T-helper 2 cell treated with Interferon-gamma antibody and Interleukin-4, amounts not matched to agents 5 μg/mL and 100 μg/mL, for 36 hours (primary cell): ENCODE measurements at regions not wholly inside any gene's neighbourhood (a gene's known extent, or its start where the extent isn't known, plus 50 kb on each side); places are given as distances from the start of the nearest gene placed in this dataset.

Source experiments
- DNase-seq: peaks from one replicate; pipeline ENCODE4 v3.0.0; 2021; ENCODE audit warnings: low spot score
- H3K27ac Mint-ChIP-seq: one replicate; pipeline ENCODE4 v1.8.0; 2021; ENCODE audit warnings: mild to moderate bottlenecking, mixed read lengths
- H3K27me3 Mint-ChIP-seq: one replicate; pipeline ENCODE4 v1.8.0; 2021; ENCODE audit warnings: low read depth, mixed read lengths
- H3K36me3 Mint-ChIP-seq: one replicate; pipeline ENCODE4 v1.8.0; 2021; ENCODE audit warnings: low read depth, mixed read lengths
- H3K4me1 Mint-ChIP-seq: one replicate; pipeline ENCODE4 v1.8.0; 2021; ENCODE audit warnings: low read depth, mixed read lengths
- H3K4me3 Mint-ChIP-seq: one replicate; pipeline ENCODE4 v1.8.0; 2022; ENCODE audit warnings: mild to moderate bottlenecking, moderate library complexity, mixed read lengths
- H3K9me3 Mint-ChIP-seq: one replicate; pipeline ENCODE4 v1.8.0; 2021; ENCODE audit warnings: mixed read lengths

GRCh38 chr12:107235600-107235999 lies 142.3 kb upstream of the CRY1 start:
- H3K4me3 Mint-ChIP-seq = no peak overlapping the region
- peaks cover 16% of the 10 kb centered on the region for H3K27me3 Mint-ChIP-seq
- H3K9me3 Mint-ChIP-seq = no peaks in the 10 kb centered on the region

GRCh38 chr12:107236824-107237511 lies 143.6 kb upstream of the CRY1 start:
- H3K27me3 Mint-ChIP-seq = peaks cover 22% of the 10 kb centered on the region
- no peaks in the 10 kb centered on the region for H3K36me3 Mint-ChIP-seq
- H3K4me3 Mint-ChIP-seq = no peak overlapping the region
- no peaks in the 10 kb centered on the region for H3K9me3 Mint-ChIP-seq
- no peak for DNase-seq
- H3K4me1 Mint-ChIP-seq = peaks cover 5% of the 10 kb centered on the region
- no peak overlapping the region for H3K27ac Mint-ChIP-seq

More at GRCh38 chr12:107235600-107235999, 142.3 kb upstream of the CRY1 start:
- no peak for DNase-seq
- H3K4me1 Mint-ChIP-seq = peaks cover 5% of the 10 kb centered on the region
- no peaks in the 10 kb centered on the region for H3K36me3 Mint-ChIP-seq
- no peak overlapping the region for H3K27ac Mint-ChIP-seq

GRCh38 chr12:107238296-107238695 lies 144.9 kb upstream of the CRY1 start:
- no peak for DNase-seq
- Mint-ChIP-seq H3K27ac (no peak overlapping the region), H3K4me1 (peaks cover 5% of the 10 kb centered on the region), H3K4me3 (no peak overlapping the region), H3K9me3 (no peaks in the 10 kb centered on the region), H3K27me3 (peaks cover 25% of the 10 kb centered on the region), H3K36me3 (no peaks in the 10 kb centered on the region)

- Mint-ChIP-seq H3K4me3 (no peak overlapping the region), H3K27me3 (peaks cover 26% of the 10 kb centered on the region), H3K9me3 (no peaks in the 10 kb centered on the region), H3K36me3 (no peaks in the 10 kb centered on the region), H3K27ac (no peak overlapping the region), H3K4me1 (peaks cover 5% of the 10 kb centered on the region)
- no peak for DNase-seq
Observed at GRCh38 chr12:107241411-107241810, 148.1 kb upstream of the CRY1 start.

GRCh38 chr12:107242189-107242588 lies 148.8 kb upstream of the CRY1 start:
- no peak overlapping the region for H3K27ac Mint-ChIP-seq
- no peak overlapping the region for H3K4me3 Mint-ChIP-seq
- H3K4me1 Mint-ChIP-seq = peaks cover 1% of the 10 kb centered on the region
- no peak for DNase-seq
- no peaks in the 10 kb centered on the region for H3K36me3 Mint-ChIP-seq
- H3K27me3 Mint-ChIP-seq = peaks cover 22% of the 10 kb centered on the region
- no peaks in the 10 kb centered on the region for H3K9me3 Mint-ChIP-seq

- no peak for DNase-seq
- H3K4me3 Mint-ChIP-seq = no peak overlapping the region
- no peak overlapping the region for H3K27ac Mint-ChIP-seq
- no peaks in the 10 kb centered on the region for H3K36me3 Mint-ChIP-seq
- H3K9me3 Mint-ChIP-seq = no peaks in the 10 kb centered on the region
- peaks cover 22% of the 10 kb centered on the region for H3K27me3 Mint-ChIP-seq
- no peaks in the 10 kb centered on the region for H3K4me1 Mint-ChIP-seq
Observed at GRCh38 chr12:107243341-107243740, 150.0 kb upstream of the CRY1 start.

- Mint-ChIP-seq H3K27ac (no peak overlapping the region), H3K36me3 (no peaks in the 10 kb centered on the region), H3K4me1 (no peaks in the 10 kb centered on the region), H3K4me3 (no peak overlapping the region), H3K27me3 (peaks cover 18% of the 10 kb centered on the region), H3K9me3 (no peaks in the 10 kb centered on the region)
- DNase-seq = no peak
Observed at GRCh38 chr12:107244584-107244983, 151.2 kb upstream of the CRY1 start.

GRCh38 chr12:107247650-107248049 lies 154.3 kb upstream of the CRY1 start:
- H3K27me3 Mint-ChIP-seq = peaks cover 9% of the 10 kb centered on the region
- no peaks in the 10 kb centered on the region for H3K9me3 Mint-ChIP-seq
- H3K4me3 Mint-ChIP-seq = no peak overlapping the region
- DNase-seq = no peak
- H3K4me1 Mint-ChIP-seq = no peaks in the 10 kb centered on the region
- H3K27ac Mint-ChIP-seq = no peak overlapping the region
- no peaks in the 10 kb centered on the region for H3K36me3 Mint-ChIP-seq

GRCh38 chr12:107248187-107248586 lies 154.8 kb upstream of the CRY1 start:
- peaks cover 8% of the 10 kb centered on the region for H3K27me3 Mint-ChIP-seq
- no peak overlapping the region for H3K27ac Mint-ChIP-seq
- H3K4me3 Mint-ChIP-seq = no peak overlapping the region
- no peaks in the 10 kb centered on the region for H3K9me3 Mint-ChIP-seq
- no peaks in the 10 kb centered on the region for H3K36me3 Mint-ChIP-seq
- no peaks in the 10 kb centered on the region for H3K4me1 Mint-ChIP-seq
- no peak for DNase-seq

- H3K27me3 Mint-ChIP-seq = peaks cover 14% of the 10 kb centered on the region
- H3K36me3 Mint-ChIP-seq = no peaks in the 10 kb centered on the region
- no peak overlapping the region for H3K4me3 Mint-ChIP-seq
- no peak for DNase-seq
- H3K27ac Mint-ChIP-seq = no peak overlapping the region
- no peaks in the 10 kb centered on the region for H3K9me3 Mint-ChIP-seq
- H3K4me1 Mint-ChIP-seq = no peaks in the 10 kb centered on the region
Observed at GRCh38 chr12:107251288-107251687, 157.9 kb upstream of the CRY1 start.

GRCh38 chr12:107253361-107253760 lies 160.0 kb upstream of the CRY1 start:
- no peaks in the 10 kb centered on the region for H3K4me1 Mint-ChIP-seq
- DNase-seq = no peak
- peaks cover 18% of the 10 kb centered on the region for H3K27me3 Mint-ChIP-seq
- H3K27ac Mint-ChIP-seq = no peak overlapping the region
- H3K4me3 Mint-ChIP-seq = no peak overlapping the region
- H3K36me3 Mint-ChIP-seq = no peaks in the 10 kb centered on the region
- no peaks in the 10 kb centered on the region for H3K9me3 Mint-ChIP-seq

GRCh38 chr12:107254258-107254856 lies 161.0 kb upstream of the CRY1 start:
- Mint-ChIP-seq H3K9me3 (no peaks in the 10 kb centered on the region), H3K4me1 (no peaks in the 10 kb centered on the region), H3K36me3 (no peaks in the 10 kb centered on the region), H3K27ac (no peak overlapping the region), H3K4me3 (no peak overlapping the region), H3K27me3 (peaks cover 18% of the 10 kb centered on the region)
- DNase-seq = no peak

GRCh38 chr12:107258780-107259179 lies 165.4 kb upstream of the CRY1 start:
- H3K4me1 Mint-ChIP-seq = no peaks in the 10 kb centered on the region
- H3K27me3 Mint-ChIP-seq = peaks cover 25% of the 10 kb centered on the region

GRCh38 chr12:107263980-107264379 lies 170.6 kb upstream of the CRY1 start:
- Mint-ChIP-seq H3K9me3 (no peaks in the 10 kb centered on the region), H3K36me3 (no peaks in the 10 kb centered on the region), H3K4me1 (no peaks in the 10 kb centered on the region), H3K27me3 (peaks cover 14% of the 10 kb centered on the region), H3K4me3 (no peak overlapping the region), H3K27ac (no peak overlapping the region)
- DNase-seq = no peak

More at GRCh38 chr12:107258780-107259179, 165.4 kb upstream of the CRY1 start:
- Mint-ChIP-seq H3K27ac (no peak overlapping the region), H3K36me3 (no peaks in the 10 kb centered on the region), H3K4me3 (no peak overlapping the region), H3K9me3 (no peaks in the 10 kb centered on the region)
- no peak for DNase-seq

GRCh38 chr12:107264667-107265066 lies 171.3 kb upstream of the CRY1 start:
- Mint-ChIP-seq H3K36me3 (no peaks in the 10 kb centered on the region), H3K4me1 (no peaks in the 10 kb centered on the region), H3K4me3 (no peak overlapping the region), H3K9me3 (no peaks in the 10 kb centered on the region), H3K27ac (no peak overlapping the region), H3K27me3 (peaks cover 20% of the 10 kb centered on the region)
- DNase-seq = no peak
